GM18499 (cell line): ENCODE measurements at regions not wholly inside any gene's neighbourhood (a gene's known extent, or its start where the extent isn't known, plus 50 kb on each side); places are given as distances from the start of the nearest gene placed in this dataset.
"Not testable (repeated sequence)": the region's sequence is repeated elsewhere in the genome, so short reads cannot be mapped to it uniquely, and the experiment has no call there.

Source experiments
- ATAC-seq: cut with Tn5 transposase; IDR thresholded peaks from one replicate; pipeline ENCODE4 v1.9.1; 2021; ENCODE audit warnings: moderate number of reproducible peaks; ENCODE audit not compliant: insufficient read depth, unreplicated experiment

GRCh38 chr11:38498721-38499120, 1900.7 kb upstream of the RAG2 start:
- ATAC-seq = no peak

- ATAC-seq = no peak
Observed at GRCh38 chr11:38491986-38492385, 1894.0 kb upstream of the RAG2 start.

GRCh38 chr11:38481391-38481790, 1883.4 kb upstream of the RAG2 start:
- no peak for ATAC-seq

- no peak for ATAC-seq
Observed at GRCh38 chr11:38476808-38477575, 1879.0 kb upstream of the RAG2 start.

- no peak for ATAC-seq
Observed at GRCh38 chr11:38461751-38462150, 1863.7 kb upstream of the RAG2 start.

- ATAC-seq = no peak
Observed at GRCh38 chr11:38460896-38461295, 1862.9 kb upstream of the RAG2 start.

- ATAC-seq = no peak
Observed at GRCh38 chr11:38460429-38460828, 1862.4 kb upstream of the RAG2 start.

- ATAC-seq = no peak
Observed at GRCh38 chr11:38456371-38456770, 1858.3 kb upstream of the RAG2 start.

DNA sequence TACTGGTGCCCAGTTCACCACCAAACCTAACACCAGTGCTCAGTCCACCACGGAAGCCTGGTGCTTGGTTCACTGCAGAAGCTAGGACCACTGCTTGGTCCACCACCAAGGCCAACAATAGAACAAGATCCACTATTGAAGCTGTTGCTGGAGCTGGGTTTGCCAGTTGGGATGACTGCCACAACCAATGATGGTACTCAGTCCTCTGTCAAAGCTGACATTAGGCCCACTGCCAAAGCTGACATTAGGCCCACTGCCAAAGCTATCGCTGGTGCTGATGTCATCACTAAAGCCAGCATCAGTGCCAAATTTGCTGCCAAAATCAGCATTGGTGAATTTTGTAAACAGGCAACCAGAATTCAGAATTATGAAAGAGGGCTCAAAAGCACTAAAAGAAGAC, 1850.2 kb upstream of the RAG2 start:
- no peak for ATAC-seq

DNA sequence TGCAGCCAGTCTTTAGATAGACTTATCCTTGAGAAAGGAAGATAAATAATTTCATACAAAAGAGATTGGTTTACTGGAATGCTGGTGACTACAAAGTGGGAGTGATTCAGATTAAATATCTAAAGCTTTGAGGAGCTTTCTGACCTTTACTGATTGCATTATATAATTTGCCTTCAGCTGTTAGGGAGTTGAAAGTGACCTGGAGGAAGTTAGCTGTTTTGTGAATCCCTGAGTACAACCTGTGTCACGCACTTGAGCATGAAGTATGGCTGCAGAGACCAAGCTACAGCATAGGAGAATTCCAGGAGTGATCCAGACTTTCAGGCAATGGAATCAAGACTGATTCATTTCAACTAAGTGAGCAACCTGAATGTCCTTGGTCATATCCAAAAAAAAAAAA, 1848.3 kb upstream of the RAG2 start:
- ATAC-seq = no peak

DNA sequence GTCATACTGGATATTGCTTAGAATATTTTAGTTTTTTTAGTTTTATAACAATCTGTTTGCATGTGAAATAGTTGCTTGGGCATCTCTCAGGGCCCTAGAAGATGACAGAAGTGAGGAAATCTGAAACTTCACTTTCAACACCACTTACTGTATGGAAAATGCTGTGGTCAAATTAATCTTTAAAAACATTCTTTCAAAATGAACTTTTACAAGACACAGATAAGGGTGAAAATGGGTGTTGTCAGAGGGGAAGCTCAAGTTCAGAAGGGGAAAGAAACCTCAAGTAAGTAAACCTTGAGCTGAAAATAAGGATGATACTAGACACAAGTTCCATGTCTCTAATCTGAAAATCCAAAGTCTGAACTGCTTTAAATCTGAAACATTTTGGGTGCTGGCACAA, 1840.1 kb upstream of the RAG2 start:
- ATAC-seq = no peak

DNA sequence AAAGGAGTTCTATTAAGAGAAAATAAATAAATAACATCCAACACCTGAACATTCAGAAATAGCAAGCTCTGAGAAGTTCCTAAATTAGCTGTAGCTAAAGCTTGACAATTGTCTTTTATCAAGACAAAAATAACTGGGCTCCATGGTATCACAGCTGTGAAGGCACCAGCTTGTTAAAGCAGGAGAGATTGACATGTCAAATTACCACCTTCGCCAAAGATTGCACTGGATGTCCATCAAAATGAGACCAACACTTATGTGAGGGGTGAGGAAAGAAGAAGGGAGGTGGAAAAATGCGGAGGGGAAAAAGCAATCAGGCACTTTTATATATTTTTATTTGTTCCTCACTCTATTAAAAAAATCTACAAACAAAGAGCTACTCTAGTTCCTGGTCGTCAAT, 1827.5 kb upstream of the RAG2 start:
- ATAC-seq = no peak

DNA sequence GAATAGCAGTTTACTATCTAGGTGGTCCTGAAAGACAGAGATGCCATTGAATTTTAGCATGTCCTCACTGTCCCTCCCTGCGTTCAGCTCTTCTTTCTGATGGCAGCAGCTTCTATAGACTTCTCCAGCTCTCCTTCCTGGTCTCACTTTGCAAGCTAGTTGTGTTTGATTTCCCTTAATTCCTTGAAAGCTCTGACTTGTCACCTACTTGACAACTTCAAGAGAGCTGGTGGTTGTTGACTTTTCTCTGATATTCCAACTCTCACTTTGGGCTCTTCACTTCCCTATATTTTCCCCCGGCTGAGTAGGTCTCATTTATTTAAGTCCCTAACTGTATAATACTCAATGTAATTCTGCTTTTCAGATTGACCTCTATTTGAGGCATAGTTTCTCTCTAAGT, 1825.0 kb upstream of the RAG2 start:
- ATAC-seq = no peak

- no peak for ATAC-seq
Observed at GRCh38 chr11:38416141-38416540, 1818.1 kb upstream of the RAG2 start.

DNA sequence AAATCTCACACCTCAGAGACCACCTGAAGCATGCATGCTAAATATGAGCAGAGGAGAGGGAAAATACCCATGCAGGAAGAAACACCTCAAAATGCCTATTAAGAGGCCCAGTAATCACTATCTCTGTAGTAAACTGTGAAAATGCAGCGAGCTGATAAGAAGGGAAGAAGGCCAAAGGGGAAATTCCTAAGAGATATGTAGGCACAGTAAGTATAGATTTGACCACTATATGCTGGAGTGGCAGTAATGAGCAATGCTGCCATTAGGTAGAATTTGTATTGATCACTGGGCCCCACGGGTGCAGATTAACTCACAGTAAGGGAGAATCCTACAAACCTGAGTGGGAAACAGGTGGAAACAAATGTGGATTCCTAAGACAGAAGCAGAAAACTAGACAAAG, 1813.1 kb upstream of the RAG2 start:
- ATAC-seq = no peak

DNA sequence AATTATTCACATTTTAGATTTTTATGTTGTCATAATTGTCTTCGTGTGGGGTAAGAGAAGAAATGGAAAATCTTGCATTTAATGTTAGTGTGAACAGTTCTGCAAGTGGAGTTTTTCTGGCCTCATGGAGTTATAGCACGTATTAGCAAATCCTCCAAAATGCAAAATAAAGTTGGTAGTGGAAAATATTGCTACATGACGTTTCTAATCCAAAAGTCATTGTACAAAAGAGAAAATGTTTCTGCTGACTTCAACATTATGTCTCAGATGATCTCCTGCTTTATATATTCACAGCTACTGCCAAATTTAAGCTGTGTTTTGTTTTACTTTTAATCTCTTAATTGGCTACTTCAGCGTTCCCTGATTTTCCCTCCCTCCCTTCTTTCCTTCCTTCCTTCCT, 1804.0 kb upstream of the RAG2 start:
- no peak for ATAC-seq

GRCh38 chr11:38392176-38392575, 1794.1 kb upstream of the RAG2 start:
- ATAC-seq = no peak

DNA sequence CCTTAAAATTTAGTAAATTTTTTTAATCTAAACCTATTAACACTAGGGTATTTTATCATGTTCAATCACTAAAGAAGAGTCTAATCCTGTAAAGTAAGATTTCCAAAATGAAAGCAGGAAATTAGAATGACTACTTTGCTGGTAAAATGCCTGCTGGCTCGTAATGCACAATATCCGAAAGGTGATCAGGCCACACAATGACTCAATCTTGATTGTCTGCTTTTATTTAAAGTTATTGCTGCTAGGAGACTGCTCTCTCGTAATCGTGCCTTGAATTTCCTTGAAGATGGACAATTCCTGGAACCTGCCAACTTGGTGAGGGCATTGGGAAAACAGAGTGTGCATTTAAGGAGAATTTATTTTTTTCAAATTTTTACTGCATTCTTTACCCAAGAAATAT, 1786.5 kb upstream of the RAG2 start:
- no peak for ATAC-seq

- ATAC-seq = no peak
Observed at GRCh38 chr11:38365274-38365673, 1767.2 kb upstream of the RAG2 start.

DNA sequence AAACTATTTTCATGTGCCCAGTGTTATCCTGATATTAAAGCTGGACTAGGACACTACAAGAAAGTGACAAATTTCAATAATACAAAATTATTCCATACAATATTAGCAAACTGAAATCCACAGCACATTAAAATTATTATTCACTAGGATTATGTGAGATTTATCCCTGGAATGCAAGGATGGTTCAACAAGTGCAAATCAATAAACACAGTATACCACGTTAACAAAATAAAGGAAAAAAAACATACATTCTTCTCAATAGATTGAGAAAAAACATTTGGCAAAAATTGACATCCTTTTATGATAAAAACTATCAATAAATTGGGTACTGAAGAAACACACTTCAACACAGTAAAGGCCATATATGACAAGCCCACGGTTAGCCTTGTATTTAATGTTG, 1758.2 kb upstream of the RAG2 start:
- ATAC-seq = no peak

- no peak for ATAC-seq
Observed at GRCh38 chr11:38345286-38345685, 1747.2 kb upstream of the RAG2 start.

DNA sequence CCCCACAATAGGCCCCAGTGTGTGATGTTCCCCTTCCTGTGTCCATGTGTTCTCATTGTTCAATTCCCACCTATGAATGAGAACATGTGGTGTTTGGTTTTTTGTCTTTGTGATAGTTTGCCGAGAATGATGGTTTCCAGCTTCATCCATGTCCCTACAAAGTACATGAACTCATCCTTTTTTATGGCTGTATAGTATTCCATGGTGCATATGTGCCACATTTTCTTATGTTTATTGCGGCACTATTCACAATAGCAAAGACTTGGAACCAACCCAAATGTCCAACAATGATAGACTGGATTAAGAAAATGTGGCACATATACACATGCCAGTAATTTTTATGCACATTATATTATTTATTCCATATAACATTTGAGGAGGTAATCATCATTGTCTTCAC, 1743.6 kb upstream of the RAG2 start:
- not testable (repeated sequence) for ATAC-seq
